NB4 (cell line): ENCODE measurements at regions not wholly inside any gene's neighbourhood (a gene's known extent, or its start where the extent isn't known, plus 50 kb on each side); places are given as distances from the start of the nearest gene placed in this dataset.

ENCODE experiments used
- DNase-seq: peaks from one replicate; pipeline ENCODE4 v3.0.0; 2010; ENCODE audit warnings: low read depth
- H3K4me3 ChIP-seq: one replicate; pipeline ENCODE4 v1.5.1; 2011; ENCODE audit warnings: mild to moderate bottlenecking, low read depth, low read length, moderate library complexity
- MAX ChIP-seq: IDR thresholded peaks from 2 replicates; pipeline ENCODE4 v1.6.1; 2011; ENCODE audit warnings: low read depth, low read length
- MYC ChIP-seq: IDR thresholded peaks from 2 replicates; pipeline ENCODE4 v1.6.1; 2011; ENCODE audit warnings: low read depth, low read length
- POLR2A ChIP-seq: IDR thresholded peaks from 2 replicates; pipeline ENCODE4 v1.6.1; 2011; ENCODE audit warnings: mild to moderate bottlenecking; ENCODE audit not compliant: insufficient read length; ENCODE audit errors: extremely low read depth
- TF ChIP-seq, protein P1 (sequence below): IDR thresholded peaks from one replicate; pipeline ENCODE4 v1.5.1; 2012; ENCODE audit warnings: low read depth, low read length

DNA sequence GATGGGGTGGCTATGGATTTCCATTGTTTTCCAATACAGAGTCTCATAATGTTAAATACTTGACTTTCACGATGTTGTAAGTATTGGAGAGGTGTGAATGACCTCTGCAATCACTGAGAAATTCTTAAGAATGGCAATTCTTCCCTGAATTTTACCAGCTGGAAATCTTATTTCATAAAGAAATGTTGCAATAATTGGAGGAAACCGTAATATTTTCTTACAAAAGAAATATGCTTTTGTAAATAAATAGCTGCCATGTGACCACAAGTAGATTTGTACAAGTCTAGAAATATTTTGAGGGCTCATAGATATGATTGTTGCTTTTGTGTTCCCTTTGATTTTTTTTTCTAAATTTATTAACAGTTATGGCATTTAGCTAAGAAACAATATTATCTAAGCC, 308.7 kb upstream of the ATP2B1 start:
- no peak for DNase-seq
- TF ChIP-seq, protein P1, sequence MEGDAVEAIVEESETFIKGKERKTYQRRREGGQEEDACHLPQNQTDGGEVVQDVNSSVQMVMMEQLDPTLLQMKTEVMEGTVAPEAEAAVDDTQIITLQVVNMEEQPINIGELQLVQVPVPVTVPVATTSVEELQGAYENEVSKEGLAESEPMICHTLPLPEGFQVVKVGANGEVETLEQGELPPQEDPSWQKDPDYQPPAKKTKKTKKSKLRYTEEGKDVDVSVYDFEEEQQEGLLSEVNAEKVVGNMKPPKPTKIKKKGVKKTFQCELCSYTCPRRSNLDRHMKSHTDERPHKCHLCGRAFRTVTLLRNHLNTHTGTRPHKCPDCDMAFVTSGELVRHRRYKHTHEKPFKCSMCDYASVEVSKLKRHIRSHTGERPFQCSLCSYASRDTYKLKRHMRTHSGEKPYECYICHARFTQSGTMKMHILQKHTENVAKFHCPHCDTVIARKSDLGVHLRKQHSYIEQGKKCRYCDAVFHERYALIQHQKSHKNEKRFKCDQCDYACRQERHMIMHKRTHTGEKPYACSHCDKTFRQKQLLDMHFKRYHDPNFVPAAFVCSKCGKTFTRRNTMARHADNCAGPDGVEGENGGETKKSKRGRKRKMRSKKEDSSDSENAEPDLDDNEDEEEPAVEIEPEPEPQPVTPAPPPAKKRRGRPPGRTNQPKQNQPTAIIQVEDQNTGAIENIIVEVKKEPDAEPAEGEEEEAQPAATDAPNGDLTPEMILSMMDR: no peak
- TF ChIP-seq POLR2A (no peak), MYC (no peak), MAX (no peak)
- no peak overlapping the region for H3K4me3 ChIP-seq

- DNase-seq: no peak
- TF ChIP-seq MYC (no peak), POLR2A (no peak), MAX (no peak)
- TF ChIP-seq, protein P1: no peak
Observed at GRCh38 chr12:90015228-90015627, 306.6 kb upstream of the ATP2B1 start.

DNA sequence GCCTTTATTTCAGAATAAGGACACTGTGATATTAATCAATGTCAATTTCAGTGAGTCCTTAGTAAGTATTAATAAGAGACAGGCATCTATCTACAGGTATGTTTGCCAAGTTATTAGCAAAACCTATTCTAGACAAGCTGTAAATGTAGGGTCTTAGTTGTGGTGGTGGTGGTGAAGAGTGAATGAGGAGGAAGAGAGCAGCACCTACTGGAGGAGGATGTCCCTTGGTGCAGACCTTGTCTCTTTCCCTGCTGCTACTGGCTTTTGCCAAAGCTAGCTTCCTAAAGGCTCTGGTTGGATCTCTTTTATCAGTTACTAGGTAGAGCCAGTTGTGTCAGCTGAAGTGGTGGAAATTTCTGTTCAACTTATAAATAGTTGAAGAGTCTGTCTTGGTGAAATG, 304.8 kb upstream of the ATP2B1 start:
- DNase-seq: peak; percentile 45
- H3K4me3 ChIP-seq: no peak overlapping the region
- TF ChIP-seq, protein P1: peak; percentile 37
- TF ChIP-seq POLR2A: no peak
- no peak for TF ChIP-seq MYC
- TF ChIP-seq MAX: no peak

More at GRCh38 chr12:90015228-90015627, 306.6 kb upstream of the ATP2B1 start:
- H3K4me3 ChIP-seq: no peak overlapping the region

- TF ChIP-seq MAX (no peak), MYC (no peak), POLR2A (no peak)
- TF ChIP-seq, protein P1: no peak
- H3K4me3 ChIP-seq: no peak overlapping the region
- peak; percentile 7 for DNase-seq
Observed at GRCh38 chr12:90010089-90010488, 301.5 kb upstream of the ATP2B1 start.

DNA sequence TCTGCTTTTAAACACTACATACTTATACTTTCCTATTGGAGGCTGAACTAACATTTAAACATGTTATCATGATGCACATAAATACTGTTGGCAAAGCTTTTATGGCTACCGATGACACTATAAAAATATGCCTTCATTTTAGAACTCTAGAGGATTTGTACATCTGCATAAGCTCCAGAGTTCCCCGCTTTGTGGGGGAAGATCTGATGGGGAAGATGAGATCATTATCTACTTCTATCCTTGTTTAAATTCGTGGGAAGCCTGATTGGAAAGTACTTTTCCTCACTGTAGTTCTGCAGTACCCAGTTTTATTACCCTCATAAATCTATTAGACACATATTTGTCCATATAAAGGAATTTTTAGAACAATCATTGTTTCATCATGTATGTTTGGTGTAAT, 299.6 kb upstream of the ATP2B1 start:
- no peak for DNase-seq
- TF ChIP-seq POLR2A (no peak), MYC (no peak)
- TF ChIP-seq, protein P1: no peak
- H3K4me3 ChIP-seq: no peak overlapping the region

DNA sequence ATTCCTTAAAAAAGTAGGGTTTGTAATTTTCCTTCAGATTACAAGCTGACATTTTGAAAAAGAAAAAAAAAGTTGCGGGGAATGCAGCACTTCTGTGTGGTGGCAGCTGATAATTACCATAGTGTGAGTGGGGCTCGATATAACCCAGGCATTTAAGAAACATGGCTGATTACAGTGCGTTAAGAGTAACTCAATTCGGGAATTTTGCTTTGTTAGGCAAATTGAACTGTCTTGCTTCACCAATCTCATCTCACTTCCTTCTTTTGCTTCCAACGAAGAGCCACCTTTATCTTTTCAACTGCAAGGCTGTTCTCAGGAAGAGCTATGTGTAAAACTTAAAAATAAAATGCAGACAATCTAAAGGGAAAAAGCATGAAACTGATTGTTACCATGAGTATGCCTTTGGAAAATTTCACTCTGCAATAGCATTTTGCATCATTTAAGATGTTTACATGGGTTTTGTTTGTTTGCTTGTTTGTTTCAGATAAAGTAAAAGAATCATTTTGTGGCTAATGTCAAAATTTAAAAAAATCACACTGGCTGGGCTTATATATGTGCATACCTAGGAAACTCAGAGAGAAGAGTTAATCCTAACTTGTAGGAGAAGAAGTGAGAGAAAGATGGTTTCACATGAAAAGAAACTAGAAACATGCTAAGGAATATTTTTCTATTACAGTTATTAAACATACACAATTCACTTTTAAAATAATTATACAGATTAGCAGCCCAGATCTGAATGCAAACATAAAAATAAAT, 295.9 kb upstream of the ATP2B1 start:
- TF ChIP-seq POLR2A: no peak
- TF ChIP-seq MYC: no peak
- TF ChIP-seq, protein P1: no peak
- TF ChIP-seq MAX: no peak
- no peak for DNase-seq
- no peak overlapping the region for H3K4me3 ChIP-seq
